KOPT-K1 (cell line): ENCODE measurements at regions not wholly inside any gene's neighbourhood (a gene's known extent, or its start where the extent isn't known, plus 50 kb on each side); places are given as distances from the start of the nearest gene placed in this dataset.

ENCODE experiments used
- H3K27ac ChIP-seq: fragments of 200-600 bp; sonication (generic); 2 replicates; pipeline ENCODE4 v1.5.1; 2016; ENCODE audit warnings: antibody characterized with exemption, mild to moderate bottlenecking, low read depth, low read length; ENCODE audit not compliant: poor library complexity, severe bottlenecking
- H3K36me3 ChIP-seq: fragments of 200-600 bp; sonication (generic); 2 replicates; pipeline ENCODE4 v1.5.1; 2017; ENCODE audit warnings: antibody characterized with exemption, mild to moderate bottlenecking, low read length, moderate library complexity; ENCODE audit not compliant: insufficient read depth
- H3K9me3 ChIP-seq: fragments of 200-600 bp; sonication (generic); 2 replicates; pipeline ENCODE4 v1.5.1; 2017; ENCODE audit warnings: antibody characterized with exemption, low read length, mild to moderate bottlenecking; ENCODE audit not compliant: insufficient read depth, poor library complexity, severe bottlenecking

DNA sequence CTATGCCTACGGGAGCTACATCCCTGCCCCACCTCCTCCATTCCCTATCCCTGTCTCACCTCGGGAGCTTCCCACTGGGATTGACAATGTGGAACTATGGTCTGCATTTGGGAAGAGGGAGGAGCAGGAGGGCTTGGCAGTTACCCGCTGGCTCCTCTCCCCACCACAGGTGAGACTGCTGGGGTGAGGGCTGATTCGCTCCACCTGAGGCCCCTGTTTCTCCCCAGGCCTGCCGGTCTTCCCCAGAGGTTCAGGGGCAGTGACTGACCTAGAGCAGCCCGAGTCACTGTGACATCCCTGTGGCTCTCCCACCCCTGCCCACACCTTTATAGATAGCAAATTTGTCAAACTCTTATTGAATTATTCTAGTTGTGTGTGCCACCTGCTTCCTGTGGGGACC, 252.6 kb downstream of the GLRX3 start:
- H3K27ac ChIP-seq: no peak overlapping the region
- no peaks in the 10 kb centered on the region for H3K36me3 ChIP-seq
- H3K9me3 ChIP-seq: no peaks in the 10 kb centered on the region

DNA sequence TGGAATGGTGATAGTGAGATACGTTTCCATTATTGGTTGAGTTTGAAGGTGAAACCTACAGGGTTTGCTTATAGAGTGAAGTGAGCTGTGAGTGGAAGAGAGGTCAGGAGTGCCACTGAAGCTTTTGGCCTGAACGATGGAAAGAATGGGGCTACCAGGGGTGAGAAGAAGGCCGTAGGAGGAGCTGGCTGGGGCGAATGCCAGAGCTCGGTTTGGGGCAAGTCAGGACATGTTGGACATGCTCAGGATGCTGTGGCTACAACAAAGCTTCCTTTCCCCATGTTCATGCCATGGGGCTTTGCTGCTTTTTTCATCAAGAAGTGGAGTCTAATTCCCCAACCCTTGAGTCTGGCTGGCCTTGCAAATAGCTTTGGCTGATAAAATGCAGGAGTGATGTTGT, 253.7 kb downstream of the GLRX3 start:
- Histone ChIP-seq H3K9me3 (peaks cover 10% of the 10 kb centered on the region), H3K36me3 (no peaks in the 10 kb centered on the region), H3K27ac (no peak overlapping the region)

DNA sequence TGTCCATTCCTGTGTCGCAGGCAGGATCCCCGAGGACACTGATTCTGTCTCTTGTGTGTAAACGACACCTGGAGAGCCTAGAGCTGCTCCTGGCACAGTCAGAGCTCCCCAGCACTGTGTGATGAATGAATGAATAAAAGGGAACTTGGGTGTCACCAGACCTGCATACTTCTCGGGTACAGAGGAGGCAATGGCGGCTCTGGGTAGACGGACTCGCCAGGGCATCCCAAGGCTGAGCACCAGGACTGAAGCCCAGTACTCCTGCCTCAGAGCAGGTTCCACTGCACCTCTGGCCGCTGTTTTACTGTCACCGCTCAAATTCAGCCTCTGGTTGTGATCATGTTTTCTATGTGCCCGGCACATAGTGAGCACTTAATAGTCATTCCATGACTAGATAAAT, 255.8 kb downstream of the GLRX3 start:
- H3K9me3 ChIP-seq: peaks cover 27% of the 10 kb centered on the region
- H3K27ac ChIP-seq: no peak overlapping the region
- H3K36me3 ChIP-seq: no peaks in the 10 kb centered on the region

DNA sequence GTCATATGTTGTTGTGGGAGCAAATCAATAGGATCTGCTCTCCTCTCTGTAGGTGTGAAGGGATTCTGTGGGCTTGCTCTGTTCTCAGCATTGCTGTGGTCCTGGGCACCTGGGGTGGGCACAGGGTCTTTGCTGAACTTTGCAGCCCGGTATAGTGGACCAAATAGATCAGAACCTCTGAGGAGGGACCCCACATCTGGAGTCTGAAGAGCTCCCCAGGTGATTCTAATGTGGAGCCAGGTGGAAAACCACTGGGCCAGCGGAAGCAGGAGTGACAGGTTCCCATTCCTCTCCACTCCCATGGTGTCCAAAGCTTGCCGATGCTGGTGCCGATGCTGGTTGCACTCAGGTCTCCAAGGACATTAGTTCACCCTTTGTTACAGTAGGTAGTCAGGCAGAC, 257.2 kb downstream of the GLRX3 start:
- H3K9me3 ChIP-seq: peaks cover 27% of the 10 kb centered on the region

DNA sequence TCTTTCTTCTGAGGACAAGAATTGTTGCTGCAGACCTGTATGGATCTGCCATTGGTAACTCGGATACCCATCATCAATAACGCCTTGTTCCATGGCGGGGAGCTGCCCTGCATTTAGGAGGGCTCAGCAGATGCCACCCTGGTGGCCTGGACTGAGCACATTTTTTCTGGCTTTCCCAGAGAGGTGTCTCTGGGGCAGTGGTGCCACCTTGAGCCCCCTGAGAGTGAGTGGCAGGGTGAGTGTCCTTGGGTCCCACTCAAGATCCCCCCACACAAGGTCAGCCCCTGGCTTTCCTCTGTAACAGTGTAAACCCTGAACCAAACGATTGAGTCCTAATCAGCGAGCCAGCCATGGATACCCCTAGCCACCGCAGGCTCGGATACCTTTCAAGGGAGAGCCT, 258.6 kb downstream of the GLRX3 start:
- no peak overlapping the region for H3K27ac ChIP-seq
- H3K9me3 ChIP-seq: peaks cover 27% of the 10 kb centered on the region

More for the DNA sequence above, 257.2 kb downstream of the GLRX3 start:
- no peak overlapping the region for H3K27ac ChIP-seq
- H3K36me3 ChIP-seq: no peaks in the 10 kb centered on the region

DNA sequence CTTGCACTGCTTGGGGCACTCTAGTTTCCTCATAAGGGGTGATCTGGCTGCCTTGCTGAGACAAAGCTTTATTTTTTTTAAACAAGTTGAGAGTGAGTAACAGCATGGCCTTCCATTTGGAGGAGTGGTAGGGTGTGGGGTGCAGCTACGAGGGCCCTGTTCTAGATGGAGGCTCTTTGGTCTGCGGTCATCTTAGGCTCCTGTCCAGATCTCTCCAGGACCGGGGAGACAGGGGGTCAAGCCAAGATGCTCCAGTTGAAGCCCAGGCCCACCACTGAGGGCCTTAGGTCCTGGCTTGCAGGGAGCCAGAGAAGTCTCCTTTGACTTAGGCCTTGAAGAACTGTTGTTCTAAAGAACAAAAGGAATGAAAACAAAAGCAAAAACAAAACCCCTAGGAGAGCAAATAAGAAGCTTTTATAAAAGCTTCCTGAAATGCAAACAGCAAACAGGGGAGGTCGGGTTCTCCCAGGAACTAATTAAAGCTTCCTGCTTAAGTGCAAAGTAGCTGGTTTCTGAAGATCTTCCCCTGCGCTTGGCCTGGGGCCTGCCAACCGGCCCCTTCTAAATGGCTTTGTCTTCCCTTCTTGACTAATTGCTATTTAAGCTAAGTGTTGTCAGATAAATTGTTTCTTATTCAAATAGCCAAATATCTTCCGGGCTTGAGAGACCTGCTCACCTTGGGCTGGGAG, 259.2 kb downstream of the GLRX3 start:
- peaks cover 27% of the 10 kb centered on the region for H3K9me3 ChIP-seq
- no peaks in the 10 kb centered on the region for H3K36me3 ChIP-seq
- H3K27ac ChIP-seq: no peak overlapping the region

More for the DNA sequence above, 258.6 kb downstream of the GLRX3 start:
- H3K36me3 ChIP-seq: no peaks in the 10 kb centered on the region

DNA sequence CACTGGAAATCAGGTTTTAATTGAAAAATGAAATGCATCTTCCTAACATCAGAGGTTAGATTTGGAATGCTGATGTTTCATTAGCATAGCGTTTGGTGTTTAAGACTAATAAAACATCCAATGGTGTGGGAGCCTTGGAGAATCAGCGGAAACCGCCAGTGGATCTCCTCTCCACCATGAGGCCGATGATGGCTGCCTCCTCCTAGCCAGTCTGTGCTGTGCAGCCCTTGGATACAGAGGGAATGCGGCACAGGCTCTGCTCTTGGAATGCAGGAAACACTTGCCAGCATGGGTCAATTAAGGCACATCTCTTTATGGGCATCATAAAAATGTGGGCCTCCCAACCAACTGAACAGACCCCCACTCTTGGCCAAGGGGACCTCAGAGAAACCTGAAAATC, 259.9 kb downstream of the GLRX3 start:
- Histone ChIP-seq H3K9me3 (peaks cover 27% of the 10 kb centered on the region), H3K27ac (no peak overlapping the region), H3K36me3 (no peaks in the 10 kb centered on the region)

DNA sequence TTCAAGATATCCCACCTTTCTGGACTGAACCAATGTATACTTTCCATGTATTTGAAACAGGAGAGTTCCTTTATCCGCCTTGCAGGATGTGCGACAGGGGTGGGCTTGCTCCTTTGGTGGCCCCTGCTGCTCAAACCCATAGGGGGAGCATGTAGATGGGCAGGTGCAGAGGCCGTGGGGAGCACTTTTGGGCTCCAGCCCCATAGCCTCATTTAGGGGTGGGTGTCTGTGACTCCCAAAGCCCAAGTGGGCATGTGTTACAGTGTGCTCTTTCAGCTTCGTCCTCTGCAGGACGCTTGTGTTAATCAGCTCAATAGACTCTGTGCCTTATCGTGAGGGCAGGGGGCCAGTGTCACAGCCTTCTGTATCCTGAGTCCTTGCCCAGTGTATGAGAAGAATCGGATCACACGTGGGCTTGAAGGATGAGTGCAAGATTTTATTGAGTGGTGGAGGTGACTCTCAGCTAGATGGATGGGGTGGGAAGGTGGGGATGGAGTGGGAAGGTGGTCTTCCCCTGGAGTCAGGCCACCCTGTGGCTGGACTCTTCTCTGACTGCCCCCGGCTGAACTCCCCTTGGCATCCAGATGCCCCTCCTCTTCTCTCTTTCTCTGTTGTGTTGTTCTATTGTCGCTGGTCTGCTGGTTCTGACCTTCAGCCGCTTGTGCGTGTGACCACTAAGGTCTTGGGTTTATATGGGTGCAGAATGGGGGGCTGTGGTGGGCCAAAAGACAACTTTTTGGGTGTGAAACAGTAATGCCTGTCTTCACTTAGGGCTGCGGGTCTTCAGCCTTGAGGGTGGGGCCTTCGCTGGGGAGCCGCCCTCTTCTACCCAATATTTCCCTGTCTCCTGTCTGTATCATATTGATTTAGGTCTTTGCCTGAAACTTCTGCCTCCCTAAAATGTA, 262.2 kb downstream of the GLRX3 start:
- no peaks in the 10 kb centered on the region for H3K36me3 ChIP-seq
- peaks cover 27% of the 10 kb centered on the region for H3K9me3 ChIP-seq
- no peak overlapping the region for H3K27ac ChIP-seq

DNA sequence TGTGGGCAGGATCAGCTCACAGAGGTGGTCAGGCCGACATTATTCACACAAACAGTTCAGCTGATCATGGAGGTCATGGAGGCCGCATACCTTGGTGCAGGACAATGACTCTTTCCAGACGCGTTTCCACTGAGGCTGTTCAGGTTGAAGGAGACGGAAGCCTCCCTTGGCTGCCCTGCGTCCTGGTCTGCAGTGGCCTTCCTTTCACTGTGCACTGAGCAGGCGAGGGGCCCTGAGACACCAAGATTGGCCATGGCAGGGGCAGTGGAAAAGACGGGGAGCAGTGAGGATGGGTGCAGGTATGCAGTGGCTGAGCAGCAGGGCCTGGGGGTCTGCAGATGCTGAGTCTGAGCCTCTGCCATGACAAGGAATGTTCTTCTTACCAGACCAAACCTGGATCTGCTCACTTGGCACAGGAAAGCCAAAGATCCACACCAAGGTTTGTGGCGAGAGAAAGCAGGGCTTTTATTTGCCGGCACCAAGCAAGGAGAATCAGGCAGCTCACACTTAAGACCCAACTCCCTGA, 263.3 kb downstream of the GLRX3 start:
- H3K27ac ChIP-seq: no peak overlapping the region
- H3K9me3 ChIP-seq: peaks cover 21% of the 10 kb centered on the region

DNA sequence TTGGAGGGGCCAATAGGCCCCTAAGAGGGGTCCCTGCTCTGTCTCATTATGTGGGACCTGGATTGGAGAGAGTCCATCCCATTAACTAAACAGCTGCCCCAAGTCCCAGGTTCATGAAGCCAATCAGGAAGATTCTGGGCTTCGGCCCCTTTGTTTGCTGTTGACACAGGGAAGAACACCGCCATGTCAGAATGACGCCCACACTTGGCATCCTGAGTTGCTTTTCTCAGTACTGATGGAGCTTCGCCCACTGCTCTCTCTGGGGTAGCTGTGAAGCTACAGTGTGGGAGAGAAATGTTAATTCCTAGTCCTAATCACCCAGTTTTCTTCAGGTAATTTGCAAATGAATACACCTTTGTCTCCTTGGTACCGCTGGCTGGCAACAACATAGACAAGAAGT, 264.7 kb downstream of the GLRX3 start:
- peaks cover 8% of the 10 kb centered on the region for H3K9me3 ChIP-seq
- H3K36me3 ChIP-seq: no peaks in the 10 kb centered on the region
- no peak overlapping the region for H3K27ac ChIP-seq

More for the DNA sequence above, 263.3 kb downstream of the GLRX3 start:
- H3K36me3 ChIP-seq: no peaks in the 10 kb centered on the region

DNA sequence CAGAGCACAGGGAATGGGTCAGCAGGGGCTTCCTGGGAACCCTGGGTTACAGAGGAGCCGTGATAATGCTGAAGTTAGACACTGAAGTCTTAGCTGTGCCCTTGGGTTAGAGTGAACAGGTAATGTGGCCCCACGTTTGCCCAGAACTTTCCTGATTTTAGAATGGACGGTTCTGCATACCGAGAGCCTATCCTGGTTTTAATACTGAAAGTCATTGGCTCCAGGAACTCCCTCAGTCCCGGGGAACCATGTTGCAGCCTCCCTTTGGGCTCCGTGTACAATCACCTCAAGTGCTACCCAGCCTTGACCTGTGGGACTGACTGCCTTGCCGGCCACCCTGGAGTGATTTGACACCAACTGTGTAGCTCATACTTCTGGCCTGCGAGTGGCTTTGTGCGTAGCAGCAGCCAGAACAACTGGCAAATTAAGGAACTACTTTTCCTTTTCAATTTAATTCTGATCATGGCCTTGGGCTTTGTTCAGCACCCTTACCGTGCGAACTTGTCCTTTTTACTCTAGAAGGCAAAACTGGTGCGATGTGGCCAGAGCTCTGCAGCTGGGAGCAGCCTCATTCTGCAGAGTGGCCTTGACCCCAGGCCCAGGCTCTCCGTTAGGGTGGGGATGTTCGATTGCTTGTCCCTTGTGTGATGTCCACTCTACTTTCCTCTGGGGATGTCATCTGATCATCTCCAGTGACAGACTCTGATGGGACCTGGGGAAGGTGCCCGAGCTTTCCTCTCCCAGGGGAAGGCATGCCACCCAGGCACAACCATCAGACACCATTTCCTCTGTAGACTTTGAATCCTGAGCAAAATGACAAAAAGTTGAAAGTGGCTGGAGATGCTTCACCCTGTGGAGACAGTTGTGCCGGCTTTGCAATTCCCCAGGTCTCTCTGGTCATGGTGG, 265.9 kb downstream of the GLRX3 start:
- H3K9me3 ChIP-seq: no peaks in the 10 kb centered on the region
- no peaks in the 10 kb centered on the region for H3K36me3 ChIP-seq
- no peak overlapping the region for H3K27ac ChIP-seq

DNA sequence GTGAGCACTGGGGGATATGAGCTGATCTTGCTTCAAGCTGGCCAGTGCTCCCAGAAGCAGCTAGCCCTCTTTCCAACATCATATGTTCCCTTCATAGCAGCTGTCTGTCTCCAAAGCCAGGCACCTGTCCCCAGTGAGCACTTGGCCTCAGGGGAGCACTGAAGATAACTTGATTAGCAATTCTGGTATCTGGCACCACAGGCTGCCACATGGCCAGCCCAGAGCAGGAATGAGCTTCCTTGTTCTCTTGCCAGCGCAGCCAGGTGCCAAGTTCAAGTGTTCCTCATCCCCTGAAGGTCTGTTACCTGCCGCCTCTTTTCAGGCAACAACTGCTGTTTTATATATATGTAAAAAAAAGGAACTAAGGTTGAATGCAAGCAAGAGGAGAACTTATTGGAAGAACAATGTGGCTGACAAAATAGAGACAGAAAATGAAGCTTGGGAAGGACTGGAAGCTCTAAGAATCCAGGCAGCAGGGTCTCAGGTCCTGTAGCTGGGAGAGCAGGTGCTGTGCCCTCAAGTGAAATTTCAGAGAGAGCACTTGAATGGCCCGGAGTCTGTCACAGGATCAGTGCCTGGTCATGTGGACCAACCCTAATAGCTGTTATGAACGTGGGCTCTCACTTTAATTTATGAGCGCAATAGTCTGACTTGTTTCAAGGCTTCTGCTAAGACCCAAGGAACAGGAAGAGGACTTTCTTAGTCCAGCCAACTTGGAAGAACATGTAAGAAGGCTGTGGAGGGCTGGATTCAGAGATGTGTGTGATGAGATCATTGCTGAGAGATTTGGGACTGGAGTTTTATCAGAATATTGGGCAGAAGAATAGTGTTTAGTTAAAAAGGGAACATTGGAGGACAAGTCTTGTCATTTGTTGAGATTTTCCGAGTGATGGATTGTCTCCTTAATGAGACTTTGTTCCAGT, 267.2 kb downstream of the GLRX3 start:
- Histone ChIP-seq H3K27ac (no peak overlapping the region), H3K9me3 (no peaks in the 10 kb centered on the region), H3K36me3 (no peaks in the 10 kb centered on the region)

DNA sequence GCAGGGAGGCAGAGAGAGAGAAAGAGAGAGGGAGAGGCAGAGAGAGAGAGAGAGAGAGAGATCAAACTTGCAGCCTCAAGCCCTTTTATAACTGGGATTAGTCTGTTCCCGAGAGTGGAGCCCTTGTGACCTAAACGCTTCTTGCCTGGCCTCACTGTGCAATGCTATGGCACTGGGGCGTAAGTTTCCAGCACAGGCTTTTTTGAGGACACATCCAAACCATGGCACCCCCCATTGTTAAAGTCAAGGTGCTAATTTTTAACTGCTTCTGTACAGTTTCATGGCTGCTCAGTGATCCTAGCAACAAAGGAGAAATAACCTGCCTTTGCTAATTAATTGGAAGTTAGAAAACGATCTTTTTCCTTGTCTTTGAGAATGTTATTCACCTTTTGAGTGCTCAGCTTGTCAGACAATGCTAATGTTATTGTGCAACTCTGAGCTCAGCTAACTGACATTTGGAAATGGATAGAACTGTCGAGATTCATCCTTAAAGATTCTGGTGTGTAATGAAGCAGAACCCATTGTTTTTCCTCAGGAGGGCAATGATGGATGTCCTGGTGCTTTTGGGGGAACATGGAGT, 268.4 kb downstream of the GLRX3 start:
- no peaks in the 10 kb centered on the region for H3K9me3 ChIP-seq
- no peak overlapping the region for H3K27ac ChIP-seq
- H3K36me3 ChIP-seq: no peaks in the 10 kb centered on the region

DNA sequence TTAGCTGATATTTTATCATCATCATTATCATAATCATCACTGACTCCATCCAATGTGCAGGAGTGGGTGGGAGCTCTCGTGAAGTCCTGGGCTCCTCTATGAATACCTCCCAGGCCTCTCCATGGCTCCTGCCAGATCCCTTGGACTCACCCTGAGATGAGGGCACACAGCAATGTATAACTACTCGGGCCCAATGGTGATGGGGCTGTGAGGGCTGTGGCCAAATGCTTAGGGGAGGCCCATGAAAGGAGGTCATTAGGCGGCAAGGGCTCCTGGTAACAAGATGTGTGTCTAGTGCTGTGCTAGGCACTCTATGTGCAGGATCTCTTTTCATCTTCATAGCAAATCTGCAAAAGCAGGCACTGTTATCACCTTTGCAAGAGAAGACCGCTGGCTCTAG, 270.9 kb downstream of the GLRX3 start:
- H3K36me3 ChIP-seq: no peaks in the 10 kb centered on the region
- no peaks in the 10 kb centered on the region for H3K9me3 ChIP-seq
- no peak overlapping the region for H3K27ac ChIP-seq
